ENCODE measurements at regions not wholly inside any gene's neighbourhood (a gene's known extent, or its start where the extent isn't known, plus 50 kb on each side); places are given as distances from the start of the nearest gene placed in this dataset.
"Not testable (repeated sequence)": the region's sequence is repeated elsewhere in the genome, so short reads cannot be mapped to it uniquely, and the experiment has no call there.

DNA sequence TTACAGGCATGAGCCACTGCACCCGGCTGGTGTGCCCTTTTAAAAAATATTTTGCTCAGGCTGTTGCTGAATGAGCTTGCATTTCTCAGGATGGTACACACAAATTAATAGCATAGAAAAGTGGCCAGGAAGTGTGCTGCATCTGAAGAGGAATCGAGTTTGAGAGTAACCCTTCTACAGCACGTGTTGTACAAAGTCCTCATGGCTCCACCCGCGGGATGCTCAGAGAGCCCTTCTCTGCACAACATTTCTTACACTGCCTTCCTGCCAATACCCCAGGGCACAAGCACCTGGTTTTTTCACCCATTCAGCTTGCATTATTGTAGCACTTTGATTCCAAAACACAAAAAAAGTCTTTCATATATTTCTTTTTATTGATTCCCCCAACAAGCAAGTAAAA lies 90.1 kb upstream of the NEDD4L start:
- DNase-seq (ENCODE audit: low spot score): no peak

DNA sequence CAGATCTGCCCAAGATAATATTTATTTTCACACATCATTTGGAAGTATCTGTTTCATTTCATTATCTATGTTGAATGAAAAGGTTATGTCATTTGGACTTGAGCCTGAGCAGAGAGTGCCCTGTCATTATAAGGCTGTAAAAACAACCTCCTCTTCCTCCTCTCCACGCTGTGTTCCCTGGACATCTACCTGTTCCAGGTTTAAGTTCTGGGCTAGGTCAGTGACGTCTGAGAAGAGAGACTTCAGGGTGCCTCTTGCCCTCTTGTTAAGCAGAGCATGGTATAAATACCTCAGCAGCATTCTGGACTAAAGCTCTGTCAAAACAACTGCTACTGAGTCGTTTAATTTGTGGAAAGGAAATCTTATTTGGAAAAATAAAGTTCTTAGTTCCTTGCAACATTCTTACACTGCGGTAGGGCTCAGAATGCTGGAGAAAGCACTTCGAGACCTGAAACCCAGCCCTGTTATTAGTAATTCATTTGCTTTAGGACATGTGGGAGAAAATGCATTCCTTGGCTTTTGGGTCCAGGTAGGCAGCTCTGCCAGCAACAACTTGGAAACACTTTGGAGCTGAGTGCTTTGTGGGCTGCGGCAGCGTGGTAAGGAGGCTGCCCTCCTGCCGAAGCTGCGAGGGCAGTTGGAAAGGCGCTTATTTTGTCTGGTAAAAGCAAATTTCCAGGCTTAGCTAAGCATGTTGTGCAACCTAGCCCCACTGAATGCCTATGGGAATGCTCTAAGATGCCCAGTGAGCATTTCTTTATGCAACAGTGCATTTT lies 91.8 kb upstream of the NEDD4L start:
- DNase-seq (ENCODE audit: low spot score): no peak

DNA sequence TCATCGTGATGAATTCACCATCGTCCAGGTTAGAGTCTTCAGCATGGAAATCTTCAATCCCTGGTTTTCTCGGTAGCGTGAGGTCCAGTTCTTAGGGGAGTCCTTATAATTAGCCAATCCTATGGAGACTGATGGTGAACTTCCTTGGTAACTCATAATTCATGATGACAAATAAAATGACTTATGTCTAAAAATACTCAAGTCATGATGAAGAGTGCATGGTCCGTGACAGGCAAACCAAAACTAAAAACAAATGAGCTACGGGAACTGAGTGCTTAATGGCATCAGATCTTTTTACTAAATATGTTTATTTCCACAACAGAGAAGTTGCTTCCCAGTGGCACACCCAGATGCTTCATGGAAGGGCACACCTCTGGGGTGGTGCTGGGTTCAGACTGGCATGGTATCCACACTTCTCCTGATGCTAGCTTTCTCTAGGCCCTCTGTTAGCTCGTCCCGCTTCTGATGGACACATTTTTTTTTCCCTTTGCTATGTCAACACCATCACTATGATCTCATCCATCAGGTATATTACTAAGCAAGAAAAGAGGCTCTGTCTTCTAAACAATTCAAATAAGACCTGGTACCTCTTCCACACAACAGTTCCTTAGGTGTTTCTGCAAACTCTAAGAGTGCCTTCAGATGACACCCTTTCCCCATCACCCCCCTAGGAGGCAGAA lies 92.8 kb upstream of the NEDD4L start:
- no peak for DNase-seq (ENCODE audit: low spot score)

DNA sequence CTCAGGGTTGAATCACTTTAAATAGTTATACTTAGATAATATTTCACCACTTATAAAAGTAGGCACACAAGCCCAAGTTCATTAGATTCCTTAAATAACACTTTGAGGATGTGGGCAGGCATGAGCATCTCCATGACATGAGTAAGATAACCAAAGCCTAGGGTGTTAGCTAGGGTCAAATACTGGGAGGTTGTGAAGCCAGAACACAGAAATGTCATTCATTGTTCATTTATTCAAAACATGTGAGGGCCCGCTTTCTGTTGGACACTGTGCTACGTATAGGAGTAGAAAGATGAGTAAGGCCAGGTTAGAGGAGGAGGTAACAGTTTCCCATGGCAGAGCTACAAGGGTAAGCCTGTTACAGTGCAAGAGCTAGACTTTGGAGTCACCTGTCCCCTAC lies 93.5 kb upstream of the NEDD4L start:
- DNase-seq (ENCODE audit: low spot score): no peak

GRCh38 chr18:57949335-57949734 lies 94.7 kb upstream of the NEDD4L start:
- not testable (repeated sequence) for DNase-seq (ENCODE audit: low spot score)

GRCh38 chr18:57947117-57947516 lies 96.9 kb upstream of the NEDD4L start:
- DNase-seq (ENCODE audit: low spot score): no peak

- peak; percentile 13 for DNase-seq (ENCODE audit: low spot score)
These were observed 100.3 kb upstream of the NEDD4L start for GRCh38 chr18:57943723-57944122.

DNA sequence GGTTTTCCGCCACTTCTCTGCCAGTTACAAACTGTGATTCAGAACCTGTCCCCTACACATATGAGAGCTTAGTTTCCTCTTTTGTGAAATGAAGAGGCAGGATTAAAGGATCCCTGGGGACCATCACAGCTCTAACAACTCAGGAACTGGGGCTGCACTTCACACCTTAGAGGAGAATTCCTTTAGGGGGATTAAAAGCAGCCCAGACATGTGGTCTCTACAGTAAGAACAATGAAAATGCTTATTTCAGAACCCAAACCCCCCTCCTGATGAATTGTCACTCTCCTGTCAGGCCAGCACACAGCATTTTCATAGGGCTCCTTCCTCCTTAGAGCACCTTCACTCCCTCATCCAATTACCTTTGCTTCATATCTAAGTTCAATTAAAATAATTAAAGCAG lies 101.5 kb upstream of the NEDD4L start:
- no peak for DNase-seq (ENCODE audit: low spot score)

- DNase-seq (ENCODE audit: low spot score): no peak
These were observed 102.1 kb upstream of the NEDD4L start for GRCh38 chr18:57941841-57942489.

GRCh38 chr18:57940166-57940660 lies 103.8 kb upstream of the NEDD4L start:
- DNase-seq (ENCODE audit: low spot score): no peak

DNA sequence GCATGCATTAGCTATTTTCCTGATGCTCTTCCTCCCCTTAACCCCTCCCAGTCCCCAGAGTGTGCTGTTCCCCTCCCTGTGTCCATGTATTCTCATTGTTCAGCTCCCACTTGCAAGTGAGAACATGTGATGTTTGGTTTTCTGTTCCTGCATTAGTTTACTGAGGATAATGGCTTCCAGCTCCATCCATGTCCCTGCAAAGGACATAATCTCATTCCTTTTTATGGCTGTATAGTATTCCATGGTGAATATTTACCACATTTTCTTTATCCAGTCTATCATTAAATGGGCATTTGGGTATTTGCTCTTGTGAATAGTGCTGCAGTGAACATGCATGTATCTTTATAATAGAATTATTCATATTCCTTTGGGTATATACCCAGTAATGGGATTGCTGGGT lies 109.7 kb upstream of the NEDD4L start:
- not testable (repeated sequence) for DNase-seq (ENCODE audit: low spot score)

DNA sequence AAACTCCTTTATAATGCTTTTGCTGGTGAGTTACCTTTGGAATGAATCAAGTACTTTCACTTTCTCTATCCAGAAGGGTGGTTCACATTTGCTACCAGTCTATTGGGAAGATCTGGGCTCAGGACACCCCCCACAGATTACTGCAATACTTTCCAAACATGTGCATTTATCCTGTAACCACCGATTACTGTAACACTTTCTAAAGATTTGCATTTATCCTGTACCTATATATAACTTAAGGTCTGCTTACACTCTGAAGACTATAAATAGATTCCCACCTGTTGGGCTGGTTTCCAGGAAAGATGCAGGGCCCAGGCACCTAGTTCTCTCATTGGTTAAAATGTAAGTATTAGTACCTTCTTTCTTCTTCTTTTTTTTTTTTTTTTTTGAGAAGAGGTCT lies 113.0 kb upstream of the NEDD4L start:
- no peak for DNase-seq (ENCODE audit: low spot score)

GRCh38 chr18:57930476-57930875 lies 113.5 kb upstream of the NEDD4L start:
- no peak for DNase-seq (ENCODE audit: low spot score)

GRCh38 chr18:57929922-57930321 lies 114.1 kb upstream of the NEDD4L start:
- no peak for DNase-seq (ENCODE audit: low spot score)

GRCh38 chr18:57928466-57928865 lies 115.6 kb upstream of the NEDD4L start:
- DNase-seq (ENCODE audit: low spot score): no peak

GRCh38 chr18:57927511-57927910 lies 116.5 kb upstream of the NEDD4L start:
- DNase-seq (ENCODE audit: low spot score): no peak

GRCh38 chr18:57925706-57926105 lies 118.3 kb upstream of the NEDD4L start:
- peak; percentile 61 for DNase-seq (ENCODE audit: low spot score)

DNA sequence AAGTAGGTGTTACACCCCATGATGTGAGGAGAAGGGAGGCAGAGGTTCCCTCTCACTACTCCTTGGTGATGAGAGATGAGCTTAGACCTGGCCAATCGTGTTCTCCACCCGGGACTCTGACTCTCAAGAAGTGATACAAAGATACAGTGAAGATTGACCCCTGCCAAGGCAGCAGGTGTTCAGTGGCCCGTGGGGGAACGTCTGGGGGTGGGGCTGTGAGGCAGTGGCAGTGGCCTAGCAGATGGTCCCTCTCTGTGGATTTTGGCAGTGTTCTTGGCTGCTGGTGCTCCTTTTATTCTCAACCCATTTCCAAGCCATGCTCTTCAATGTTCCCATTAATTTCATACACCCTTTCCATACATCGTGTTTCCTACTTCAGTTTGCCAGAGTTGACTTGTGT lies 120.4 kb upstream of the NEDD4L start:
- DNase-seq (ENCODE audit: low spot score): no peak

DNA sequence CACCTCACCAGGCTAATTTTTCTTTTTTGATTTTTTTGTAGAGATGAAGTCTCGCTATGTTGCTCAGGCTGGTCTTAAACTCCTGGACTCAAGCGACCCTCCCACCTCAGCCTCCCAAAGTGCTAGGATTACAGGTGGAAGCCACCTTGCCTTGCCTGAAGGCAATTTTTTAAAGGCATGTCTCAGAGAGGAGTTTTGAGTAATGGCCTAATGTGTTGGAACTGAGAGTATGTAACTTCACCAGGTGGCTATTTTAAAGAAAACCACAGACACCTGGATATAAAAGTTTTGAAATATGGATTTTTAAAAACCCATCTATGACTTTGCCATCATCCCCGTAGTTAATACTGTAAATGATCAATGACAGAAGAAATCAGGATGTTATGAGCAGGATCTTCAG lies 119.8 kb upstream of the ATP8B1 start:
- no peak for DNase-seq (ENCODE audit: low spot score)

- DNase-seq (ENCODE audit: low spot score): no peak
These were observed 118.6 kb upstream of the ATP8B1 start for GRCh38 chr18:57921708-57922107.

GRCh38 chr18:57920036-57920435 lies 116.9 kb upstream of the ATP8B1 start:
- DNase-seq (ENCODE audit: low spot score): no peak

- DNase-seq (ENCODE audit: low spot score): no peak
These were observed 115.5 kb upstream of the ATP8B1 start for GRCh38 chr18:57918601-57919000.

GRCh38 chr18:57916684-57917083 lies 113.6 kb upstream of the ATP8B1 start:
- no peak for DNase-seq (ENCODE audit: low spot score)

All from GM03348 (cell line).